IPS-NIHi11 (cell line): ENCODE measurements at regions not wholly inside any gene's neighbourhood (a gene's known extent, or its start where the extent isn't known, plus 50 kb on each side); places are given as distances from the start of the nearest gene placed in this dataset.

ENCODE experiments used
- DNase-seq: peaks from one replicate; pipeline ENCODE4 v3.0.0; 2012; ENCODE audit warnings: mixed read lengths, low spot score

DNA sequence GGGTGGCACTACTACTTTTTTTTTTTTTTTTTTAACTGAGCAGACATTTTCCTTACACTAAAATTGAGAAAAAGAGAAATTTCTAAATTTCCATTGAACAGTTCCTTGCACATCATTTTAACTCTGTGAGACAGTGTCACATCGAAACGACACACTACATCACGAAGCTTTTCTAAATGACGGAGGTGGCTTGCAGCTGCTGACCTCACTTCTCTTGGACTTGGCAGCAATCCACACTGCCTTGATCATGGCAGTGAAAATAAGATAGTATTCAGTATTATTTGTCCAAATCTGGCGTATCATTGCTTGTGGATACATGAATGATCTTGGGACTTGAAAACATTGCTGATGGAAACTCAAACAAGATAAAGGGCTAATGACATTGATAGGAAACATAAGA lies 80.3 kb upstream of the CYYR1 start:
- DNase-seq: no peak

DNA sequence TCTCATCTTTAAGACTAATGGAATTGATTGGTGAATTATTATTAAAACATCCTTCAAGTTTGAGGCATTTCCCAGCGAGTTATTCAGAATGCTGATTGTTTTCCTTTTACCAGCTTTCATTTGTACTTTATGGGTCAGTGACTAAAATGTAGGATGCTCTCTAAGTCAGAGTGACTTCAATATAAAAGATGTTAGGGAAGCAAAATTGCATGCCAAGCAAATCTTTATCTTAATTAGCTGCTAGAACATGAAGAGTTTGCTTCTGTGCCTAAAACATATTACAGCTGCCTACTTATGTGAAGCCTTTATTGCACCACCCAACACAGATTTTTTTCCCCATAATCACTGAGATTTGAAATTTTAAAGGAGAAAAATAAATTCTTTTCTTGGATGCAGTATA lies 79.8 kb upstream of the CYYR1 start:
- no peak for DNase-seq

DNA sequence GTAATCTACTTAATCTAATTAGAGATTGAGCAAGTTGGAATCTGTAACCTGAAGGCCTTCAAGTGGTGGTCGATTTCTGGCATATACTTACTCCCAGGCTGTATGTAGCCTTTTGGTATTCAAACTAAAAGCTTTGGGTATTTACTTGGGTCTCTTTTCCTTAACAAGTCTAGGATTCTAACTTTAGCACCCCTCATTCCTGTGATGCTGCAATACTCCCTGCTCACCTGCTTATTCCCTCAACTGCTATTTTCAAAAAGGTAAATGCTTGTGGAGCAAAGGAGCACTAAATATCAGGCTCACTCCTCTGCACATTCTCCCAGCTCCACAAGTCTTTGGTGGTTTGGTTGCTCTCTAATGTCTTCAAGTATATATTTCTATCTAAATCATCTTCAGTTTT lies 68.0 kb upstream of the CYYR1 start:
- no peak for DNase-seq

DNA sequence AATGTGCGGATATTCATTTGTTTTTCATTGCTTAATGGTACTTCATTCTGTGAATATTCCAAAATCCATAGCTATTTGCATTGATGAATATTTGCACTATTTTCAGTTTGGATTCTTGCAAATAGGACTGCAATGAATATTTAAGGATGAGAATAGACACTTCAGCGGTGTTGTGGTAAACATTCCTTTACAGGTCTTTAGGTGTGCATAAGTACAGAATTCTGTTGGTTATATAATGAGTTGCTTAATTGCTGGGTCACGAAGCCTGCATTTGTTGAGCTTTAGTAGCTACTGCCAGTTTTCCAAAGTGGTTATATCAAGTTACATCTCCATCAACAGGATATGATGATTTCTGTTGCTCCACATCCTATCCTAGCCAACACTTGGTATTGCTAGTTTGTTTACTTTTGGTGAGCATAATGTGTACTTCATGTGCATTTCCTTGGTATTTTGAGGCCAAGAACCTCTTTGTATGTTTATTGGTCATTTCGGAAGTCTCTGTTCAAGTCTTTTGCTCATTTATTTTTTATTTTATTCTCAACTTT lies 64.2 kb upstream of the CYYR1 start:
- DNase-seq: no peak

DNA sequence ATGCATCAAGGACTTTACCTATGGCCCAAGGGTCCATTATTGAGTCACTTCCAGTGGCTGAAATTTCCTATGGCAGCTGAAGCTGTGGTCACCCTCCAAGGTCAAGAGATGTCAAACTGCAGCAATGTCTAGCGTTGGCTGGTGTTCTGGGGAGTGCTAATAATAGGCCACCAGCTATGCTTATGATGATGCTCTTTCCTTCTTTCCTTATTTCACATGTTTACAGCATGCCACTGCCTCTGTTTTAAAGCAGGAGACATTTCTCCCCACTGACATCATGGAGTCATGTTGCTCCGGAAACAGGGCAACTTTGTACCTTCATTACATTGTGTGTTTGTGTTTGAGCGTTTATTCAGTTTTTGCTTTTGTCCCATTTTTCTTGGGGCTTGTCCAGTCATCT lies 62.6 kb upstream of the CYYR1 start:
- DNase-seq: no peak

DNA sequence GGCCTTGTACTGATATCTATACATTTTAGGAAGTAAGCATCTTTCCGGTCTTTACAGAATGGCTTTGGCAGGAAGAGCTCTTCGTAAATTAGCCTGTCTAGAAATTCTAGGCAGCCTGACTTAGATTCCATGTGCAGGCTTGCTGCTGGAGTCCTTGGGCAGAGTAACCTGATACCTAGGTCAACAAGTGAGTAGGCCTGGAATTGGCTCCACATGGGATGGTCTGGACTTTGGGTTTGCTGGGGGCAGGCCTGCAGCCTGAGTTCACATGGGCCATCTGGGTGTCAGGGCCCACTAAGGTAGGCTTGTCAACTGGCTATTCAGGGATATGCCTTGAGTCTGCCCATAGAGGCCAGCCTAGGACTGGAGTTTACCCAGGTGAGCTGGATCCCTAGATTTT lies 59.6 kb upstream of the CYYR1 start:
- DNase-seq: no peak

DNA sequence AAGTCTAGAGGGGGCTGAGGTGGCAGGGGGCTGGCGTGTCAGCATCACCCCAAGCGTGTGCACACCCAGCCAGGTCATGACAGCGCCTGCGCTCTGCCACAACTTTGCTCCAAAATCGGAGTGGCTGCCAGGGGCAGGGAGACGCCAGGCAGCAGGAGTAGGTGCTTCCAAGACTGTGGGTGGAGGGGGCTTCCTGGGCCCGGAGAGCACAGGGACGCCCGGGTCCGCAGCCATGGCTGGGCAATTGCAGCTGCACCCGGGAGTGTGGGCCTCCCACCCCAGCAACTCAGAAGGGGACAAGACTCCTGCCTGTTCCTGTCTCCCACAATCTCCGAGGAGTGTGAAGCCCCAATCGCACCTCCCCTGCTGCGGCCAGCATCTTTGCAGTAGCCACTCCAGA lies 53.1 kb upstream of the CYYR1 start:
- DNase-seq: no peak

DNA sequence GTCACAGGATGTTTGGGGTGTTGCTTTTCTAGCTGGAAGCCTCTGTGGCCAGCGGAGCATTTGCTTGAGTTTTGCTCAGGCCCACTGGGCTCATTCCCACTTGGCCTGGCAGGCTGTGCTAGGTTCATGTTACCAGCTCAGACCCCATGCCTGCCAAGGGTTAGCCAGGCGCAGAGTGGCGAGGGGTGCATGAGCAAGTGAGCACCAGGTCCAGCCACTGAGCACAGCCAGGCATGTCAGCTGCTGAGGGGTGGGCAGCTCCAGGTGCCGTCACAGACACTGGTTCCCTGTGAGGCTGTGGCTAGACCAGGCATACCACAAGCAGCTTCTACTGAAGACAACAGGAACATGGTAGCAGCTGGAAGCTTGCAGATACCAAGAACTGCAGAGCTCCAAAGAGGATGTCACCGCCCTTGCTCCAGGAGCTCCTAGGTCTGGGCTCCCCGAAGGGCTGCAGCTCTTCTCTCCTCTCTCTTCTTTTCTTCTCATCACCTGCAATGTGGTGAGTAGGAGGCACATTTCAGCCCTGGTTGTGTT lies 52.0 kb upstream of the CYYR1 start:
- no peak for DNase-seq
